H1 (cell line): ENCODE measurements at regions not wholly inside any gene's neighbourhood (a gene's known extent, or its start where the extent isn't known, plus 50 kb on each side); places are given as distances from the start of the nearest gene placed in this dataset.

Experiments used
- CBX8 ChIP-seq: fragments of 300-800, 300-1000 bp; sonication (generic); IDR thresholded peaks from 2 replicates; pipeline ENCODE4 v1.7.1; 2016; ENCODE audit warnings: low read depth, low read length, borderline replicate concordance
- GABPA ChIP-seq: IDR thresholded peaks from 2 replicates; pipeline ENCODE4 v1.6.1; 2011; ENCODE audit warnings: mild to moderate bottlenecking, low read length, moderate library complexity, borderline replicate concordance; ENCODE audit not compliant: insufficient read depth
- TF ChIP-seq, protein P1 (sequence below): fragments of 300-600 bp; sonication (generic); IDR thresholded peaks from 2 replicates; pipeline ENCODE4 v1.7.1; 2012; ENCODE audit warnings: low read length, moderate library complexity, mild to moderate bottlenecking, inconsistent platforms; ENCODE audit not compliant: insufficient replicate concordance

DNA sequence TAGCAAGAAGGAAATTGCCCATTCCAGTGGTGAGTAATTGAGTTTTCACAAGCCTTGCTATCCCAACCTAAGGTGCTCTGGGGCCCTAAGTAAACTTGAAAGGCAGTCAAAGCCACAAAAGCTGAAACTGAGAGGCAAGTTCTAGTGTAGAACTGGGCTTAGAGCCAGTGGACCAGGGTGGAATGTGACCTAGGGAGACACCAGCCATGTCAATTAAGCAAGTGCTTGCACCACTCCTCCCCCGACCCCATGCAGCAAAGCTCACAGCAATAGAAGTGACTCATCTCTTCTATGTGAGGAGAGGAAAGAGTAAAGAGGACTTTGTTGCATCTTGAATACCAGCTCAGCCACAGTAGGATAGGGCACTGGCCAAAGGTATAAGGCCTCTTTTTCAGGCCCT is 486.1 kb upstream of the POU3F4 start (continued):
- TF ChIP-seq, protein P1, sequence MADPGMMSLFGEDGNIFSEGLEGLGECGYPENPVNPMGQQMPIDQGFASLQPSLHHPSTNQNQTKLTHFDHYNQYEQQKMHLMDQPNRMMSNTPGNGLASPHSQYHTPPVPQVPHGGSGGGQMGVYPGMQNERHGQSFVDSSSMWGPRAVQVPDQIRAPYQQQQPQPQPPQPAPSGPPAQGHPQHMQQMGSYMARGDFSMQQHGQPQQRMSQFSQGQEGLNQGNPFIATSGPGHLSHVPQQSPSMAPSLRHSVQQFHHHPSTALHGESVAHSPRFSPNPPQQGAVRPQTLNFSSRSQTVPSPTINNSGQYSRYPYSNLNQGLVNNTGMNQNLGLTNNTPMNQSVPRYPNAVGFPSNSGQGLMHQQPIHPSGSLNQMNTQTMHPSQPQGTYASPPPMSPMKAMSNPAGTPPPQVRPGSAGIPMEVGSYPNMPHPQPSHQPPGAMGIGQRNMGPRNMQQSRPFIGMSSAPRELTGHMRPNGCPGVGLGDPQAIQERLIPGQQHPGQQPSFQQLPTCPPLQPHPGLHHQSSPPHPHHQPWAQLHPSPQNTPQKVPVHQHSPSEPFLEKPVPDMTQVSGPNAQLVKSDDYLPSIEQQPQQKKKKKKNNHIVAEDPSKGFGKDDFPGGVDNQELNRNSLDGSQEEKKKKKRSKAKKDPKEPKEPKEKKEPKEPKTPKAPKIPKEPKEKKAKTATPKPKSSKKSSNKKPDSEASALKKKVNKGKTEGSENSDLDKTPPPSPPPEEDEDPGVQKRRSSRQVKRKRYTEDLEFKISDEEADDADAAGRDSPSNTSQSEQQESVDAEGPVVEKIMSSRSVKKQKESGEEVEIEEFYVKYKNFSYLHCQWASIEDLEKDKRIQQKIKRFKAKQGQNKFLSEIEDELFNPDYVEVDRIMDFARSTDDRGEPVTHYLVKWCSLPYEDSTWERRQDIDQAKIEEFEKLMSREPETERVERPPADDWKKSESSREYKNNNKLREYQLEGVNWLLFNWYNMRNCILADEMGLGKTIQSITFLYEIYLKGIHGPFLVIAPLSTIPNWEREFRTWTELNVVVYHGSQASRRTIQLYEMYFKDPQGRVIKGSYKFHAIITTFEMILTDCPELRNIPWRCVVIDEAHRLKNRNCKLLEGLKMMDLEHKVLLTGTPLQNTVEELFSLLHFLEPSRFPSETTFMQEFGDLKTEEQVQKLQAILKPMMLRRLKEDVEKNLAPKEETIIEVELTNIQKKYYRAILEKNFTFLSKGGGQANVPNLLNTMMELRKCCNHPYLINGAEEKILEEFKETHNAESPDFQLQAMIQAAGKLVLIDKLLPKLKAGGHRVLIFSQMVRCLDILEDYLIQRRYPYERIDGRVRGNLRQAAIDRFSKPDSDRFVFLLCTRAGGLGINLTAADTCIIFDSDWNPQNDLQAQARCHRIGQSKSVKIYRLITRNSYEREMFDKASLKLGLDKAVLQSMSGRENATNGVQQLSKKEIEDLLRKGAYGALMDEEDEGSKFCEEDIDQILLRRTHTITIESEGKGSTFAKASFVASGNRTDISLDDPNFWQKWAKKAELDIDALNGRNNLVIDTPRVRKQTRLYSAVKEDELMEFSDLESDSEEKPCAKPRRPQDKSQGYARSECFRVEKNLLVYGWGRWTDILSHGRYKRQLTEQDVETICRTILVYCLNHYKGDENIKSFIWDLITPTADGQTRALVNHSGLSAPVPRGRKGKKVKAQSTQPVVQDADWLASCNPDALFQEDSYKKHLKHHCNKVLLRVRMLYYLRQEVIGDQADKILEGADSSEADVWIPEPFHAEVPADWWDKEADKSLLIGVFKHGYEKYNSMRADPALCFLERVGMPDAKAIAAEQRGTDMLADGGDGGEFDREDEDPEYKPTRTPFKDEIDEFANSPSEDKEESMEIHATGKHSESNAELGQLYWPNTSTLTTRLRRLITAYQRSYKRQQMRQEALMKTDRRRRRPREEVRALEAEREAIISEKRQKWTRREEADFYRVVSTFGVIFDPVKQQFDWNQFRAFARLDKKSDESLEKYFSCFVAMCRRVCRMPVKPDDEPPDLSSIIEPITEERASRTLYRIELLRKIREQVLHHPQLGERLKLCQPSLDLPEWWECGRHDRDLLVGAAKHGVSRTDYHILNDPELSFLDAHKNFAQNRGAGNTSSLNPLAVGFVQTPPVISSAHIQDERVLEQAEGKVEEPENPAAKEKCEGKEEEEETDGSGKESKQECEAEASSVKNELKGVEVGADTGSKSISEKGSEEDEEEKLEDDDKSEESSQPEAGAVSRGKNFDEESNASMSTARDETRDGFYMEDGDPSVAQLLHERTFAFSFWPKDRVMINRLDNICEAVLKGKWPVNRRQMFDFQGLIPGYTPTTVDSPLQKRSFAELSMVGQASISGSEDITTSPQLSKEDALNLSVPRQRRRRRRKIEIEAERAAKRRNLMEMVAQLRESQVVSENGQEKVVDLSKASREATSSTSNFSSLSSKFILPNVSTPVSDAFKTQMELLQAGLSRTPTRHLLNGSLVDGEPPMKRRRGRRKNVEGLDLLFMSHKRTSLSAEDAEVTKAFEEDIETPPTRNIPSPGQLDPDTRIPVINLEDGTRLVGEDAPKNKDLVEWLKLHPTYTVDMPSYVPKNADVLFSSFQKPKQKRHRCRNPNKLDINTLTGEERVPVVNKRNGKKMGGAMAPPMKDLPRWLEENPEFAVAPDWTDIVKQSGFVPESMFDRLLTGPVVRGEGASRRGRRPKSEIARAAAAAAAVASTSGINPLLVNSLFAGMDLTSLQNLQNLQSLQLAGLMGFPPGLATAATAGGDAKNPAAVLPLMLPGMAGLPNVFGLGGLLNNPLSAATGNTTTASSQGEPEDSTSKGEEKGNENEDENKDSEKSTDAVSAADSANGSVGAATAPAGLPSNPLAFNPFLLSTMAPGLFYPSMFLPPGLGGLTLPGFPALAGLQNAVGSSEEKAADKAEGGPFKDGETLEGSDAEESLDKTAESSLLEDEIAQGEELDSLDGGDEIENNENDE = no peak
- no peak for TF ChIP-seq CBX8
- no peak for TF ChIP-seq GABPA
